Stimulated activated CD4-positive, alpha-beta T cell treated with anti-CD3 and anti-CD28 coated beads, Interleukin-15, amount 100 ng/mL, for 1 hour (primary cell): ENCODE measurements at regions not wholly inside any gene's neighbourhood (a gene's known extent, or its start where the extent isn't known, plus 50 kb on each side); places are given as distances from the start of the nearest gene placed in this dataset.
"Not testable (repeated sequence)": the region's sequence is repeated elsewhere in the genome, so short reads cannot be mapped to it uniquely, and the experiment has no call there.

ENCODE experiments used
- DNase-seq, 2 donors: peaks; one replicate each; pipeline ENCODE4 v3.0.0-alpha.2; 2020; ENCODE audit warnings: low read depth in 1 of 2, low spot score in 1 of 2

- no peak for DNase-seq
Measured at GRCh38 chr10:78599122-78599853, 469.5 kb upstream of the ZMIZ1 start.

GRCh38 chr10:78600121-78600665 lies 468.6 kb upstream of the ZMIZ1 start:
- no peak for DNase-seq

GRCh38 chr10:78600740-78601139 lies 468.0 kb upstream of the ZMIZ1 start:
- DNase-seq: no peak

GRCh38 chr10:78602201-78602932 lies 466.4 kb upstream of the ZMIZ1 start:
- peak in 1 of 2 donors; percentile 11 for DNase-seq

- no peak for DNase-seq
Measured at GRCh38 chr10:78604286-78604685, 464.5 kb upstream of the ZMIZ1 start.

- no peak for DNase-seq
Measured at GRCh38 chr10:78604721-78605120, 464.0 kb upstream of the ZMIZ1 start.

- DNase-seq: no peak
Measured at GRCh38 chr10:78605800-78606350, 462.9 kb upstream of the ZMIZ1 start.

GRCh38 chr10:78606766-78607165 lies 462.0 kb upstream of the ZMIZ1 start:
- DNase-seq: not testable (repeated sequence)

- no peak for DNase-seq
Measured at GRCh38 chr10:78609976-78610375, 458.8 kb upstream of the ZMIZ1 start.

- no peak for DNase-seq
Measured at GRCh38 chr10:78613132-78613531, 455.6 kb upstream of the ZMIZ1 start.

GRCh38 chr10:78614267-78614666 lies 454.5 kb upstream of the ZMIZ1 start:
- DNase-seq: no peak

GRCh38 chr10:78614744-78615143 lies 454.0 kb upstream of the ZMIZ1 start:
- no peak for DNase-seq

GRCh38 chr10:78616125-78616695 lies 452.6 kb upstream of the ZMIZ1 start:
- no peak for DNase-seq

- no peak for DNase-seq
Measured at GRCh38 chr10:78617115-78617514, 451.7 kb upstream of the ZMIZ1 start.

GRCh38 chr10:78617631-78618030 lies 451.1 kb upstream of the ZMIZ1 start:
- no peak for DNase-seq

- DNase-seq: no peak
Measured at GRCh38 chr10:78618050-78618449, 450.7 kb upstream of the ZMIZ1 start.

- DNase-seq: no peak
Measured at GRCh38 chr10:78619115-78619851, 449.5 kb upstream of the ZMIZ1 start.

- DNase-seq: no peak
Measured at GRCh38 chr10:78619896-78620295, 448.9 kb upstream of the ZMIZ1 start.

- DNase-seq: no peak
Measured at GRCh38 chr10:78620985-78621799, 447.6 kb upstream of the ZMIZ1 start.

- DNase-seq: no peak
Measured at GRCh38 chr10:78623578-78624215, 445.1 kb upstream of the ZMIZ1 start.
